ENCODE measurements at regions not wholly inside any gene's neighbourhood (a gene's known extent, or its start where the extent isn't known, plus 50 kb on each side); places are given as distances from the start of the nearest gene placed in this dataset.
"Not testable (repeated sequence)": the region's sequence is repeated elsewhere in the genome, so short reads cannot be mapped to it uniquely, and the experiment has no call there.

DNA sequence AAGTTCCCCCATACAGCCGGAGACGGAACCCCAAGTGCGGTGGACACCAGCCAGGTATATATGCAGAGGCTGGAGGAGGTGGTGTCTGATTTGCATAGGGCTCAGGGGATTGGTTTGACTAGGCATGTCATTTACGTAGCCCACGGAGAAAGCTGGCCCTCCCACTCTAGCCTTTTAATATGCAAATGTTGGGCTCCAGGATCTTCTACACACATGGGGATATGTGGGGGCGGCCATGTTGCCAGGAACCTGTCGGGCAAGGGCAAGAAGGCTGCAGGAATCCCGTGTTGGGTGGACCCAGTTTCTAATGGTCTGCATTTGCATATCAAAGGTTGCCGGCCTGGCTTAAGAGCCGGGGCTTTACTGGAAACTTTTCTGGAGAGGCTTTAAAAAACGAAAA, 57.4 kb downstream of the FTHL17 start:
- DNase-seq, result not testable (repeated sequence)

DNA sequence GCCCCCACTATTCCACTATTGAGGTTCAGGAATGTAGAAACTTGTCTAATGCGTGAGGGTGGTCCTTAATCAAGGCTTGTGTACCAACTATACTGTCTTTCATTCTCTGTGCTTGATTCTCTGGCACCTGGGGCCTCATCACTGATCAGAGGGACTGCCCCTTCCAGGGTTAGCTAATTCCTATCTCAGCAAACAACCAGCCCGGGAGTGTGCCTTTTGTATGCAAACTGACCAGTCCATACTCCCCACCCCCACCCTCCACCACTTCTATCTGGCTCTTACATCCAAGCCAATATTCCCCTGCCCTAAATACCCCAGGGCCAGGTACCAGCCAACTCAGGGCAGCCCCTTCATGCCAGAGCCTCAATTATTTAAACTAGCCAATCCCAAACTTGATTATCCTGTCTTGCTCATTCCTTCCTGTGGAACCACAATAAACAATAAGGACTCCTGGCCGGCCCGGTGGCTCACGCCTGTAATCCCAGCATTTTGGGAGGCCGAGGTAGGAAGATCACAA, 59.3 kb downstream of the FTHL17 start:
- no peak for DNase-seq

DNA sequence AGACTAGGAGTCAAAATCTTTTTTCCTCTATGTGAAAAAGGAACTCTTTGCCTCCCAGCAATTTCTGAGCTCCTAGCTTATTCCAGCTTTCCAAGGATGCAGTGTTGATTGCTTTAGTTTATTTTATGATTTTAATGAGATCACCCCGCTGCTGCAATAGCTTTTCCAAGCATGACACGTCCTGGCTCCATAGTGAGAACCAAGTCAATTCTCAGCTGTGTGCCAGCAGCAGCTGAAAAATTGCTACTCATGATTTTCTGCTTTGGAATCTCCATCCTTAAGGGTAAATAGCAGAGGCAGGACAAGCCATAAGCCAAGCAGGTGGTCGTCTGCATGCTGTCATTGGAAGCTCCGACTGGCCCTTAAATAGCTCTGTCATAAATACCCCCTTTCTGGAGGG, 64.5 kb downstream of the FTHL17 start:
- DNase-seq, result no peak

DNA sequence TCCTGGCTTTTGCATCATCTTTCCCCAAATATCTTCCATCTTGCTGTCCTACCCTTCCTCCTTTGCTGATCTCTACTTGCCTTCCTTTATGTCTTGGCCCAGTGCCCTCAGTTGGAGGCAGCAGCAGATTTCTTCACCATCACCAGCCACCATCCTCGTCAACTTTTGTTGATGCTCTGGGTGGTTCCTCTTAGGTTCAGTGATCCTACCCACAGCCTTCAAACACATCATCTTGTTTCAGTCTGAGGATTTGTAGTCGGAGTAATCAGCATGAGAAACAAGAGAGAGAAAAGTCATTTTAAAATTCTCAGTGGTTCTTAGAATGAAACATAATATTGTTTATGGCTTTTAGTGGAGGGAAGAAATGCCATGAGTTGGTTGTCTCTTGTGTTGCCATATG, 65.8 kb downstream of the FTHL17 start:
- no peak for DNase-seq

DNA sequence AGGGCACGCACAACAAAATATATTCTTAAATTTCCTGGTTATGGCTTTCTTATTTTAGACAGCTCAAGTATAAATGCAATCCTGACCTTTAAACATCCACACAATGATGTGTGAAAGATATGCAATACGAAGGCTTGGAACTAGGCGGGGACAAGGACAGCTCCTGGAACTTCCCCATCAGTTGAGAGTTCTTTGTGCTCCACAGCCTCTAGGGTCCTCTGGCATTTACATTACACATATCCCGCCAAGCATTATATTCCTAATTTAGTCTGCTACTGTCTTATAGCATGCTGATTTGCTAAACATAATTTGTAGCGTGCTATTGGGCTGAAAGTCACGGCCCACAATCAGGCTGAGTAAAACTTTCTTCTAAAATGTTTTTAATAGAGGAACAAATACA, 74.4 kb downstream of the FTHL17 start:
- no peak for DNase-seq

DNA sequence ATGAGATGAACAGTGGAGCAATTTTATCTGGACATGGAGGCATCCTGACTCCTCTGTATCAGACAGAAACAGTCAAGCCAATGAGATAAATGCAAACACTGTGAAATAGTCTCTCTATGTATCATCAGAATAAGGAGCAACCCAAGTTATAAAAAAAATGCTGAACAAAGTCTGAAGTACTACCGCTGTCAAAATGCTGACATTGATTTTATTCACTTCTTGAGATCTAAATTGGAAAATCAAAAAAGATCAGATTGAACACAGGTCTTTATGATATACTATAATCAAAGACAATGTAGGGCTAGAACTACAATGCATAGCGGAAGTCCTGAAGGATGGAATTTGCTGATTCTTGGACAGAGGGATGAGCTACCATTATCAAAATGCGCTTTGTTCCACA, 76.1 kb downstream of the FTHL17 start:
- no peak for DNase-seq

DNA sequence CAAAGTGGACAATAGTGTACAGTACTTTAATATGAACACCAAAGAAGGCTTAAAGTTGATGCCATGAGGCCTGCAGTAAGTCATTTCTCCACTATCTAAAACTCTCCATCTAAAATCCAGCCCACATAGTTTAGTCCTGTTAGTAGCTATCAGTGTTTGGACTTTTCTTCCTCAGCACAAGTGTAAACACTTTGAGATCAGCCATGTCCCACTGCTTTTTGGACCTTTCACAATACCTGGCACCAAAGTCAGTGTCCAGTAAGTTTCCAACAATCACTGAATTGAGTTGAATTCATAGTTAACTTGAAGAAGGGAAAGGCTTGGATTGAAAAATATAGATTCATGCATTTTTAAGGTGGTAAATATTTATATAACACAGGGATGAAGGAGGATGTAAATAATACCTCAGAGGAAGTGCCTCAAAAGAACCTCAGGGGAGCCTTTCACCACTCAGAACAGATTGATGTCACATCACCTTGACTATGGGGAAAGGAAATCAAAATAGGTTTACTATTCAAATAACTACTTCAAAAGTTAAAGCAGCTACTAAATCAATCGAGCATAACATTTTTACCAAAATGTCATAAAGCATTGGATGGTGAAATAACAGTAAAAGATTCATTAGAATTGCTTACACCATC, 76.7 kb downstream of the FTHL17 start:
- no peak for DNase-seq

DNA sequence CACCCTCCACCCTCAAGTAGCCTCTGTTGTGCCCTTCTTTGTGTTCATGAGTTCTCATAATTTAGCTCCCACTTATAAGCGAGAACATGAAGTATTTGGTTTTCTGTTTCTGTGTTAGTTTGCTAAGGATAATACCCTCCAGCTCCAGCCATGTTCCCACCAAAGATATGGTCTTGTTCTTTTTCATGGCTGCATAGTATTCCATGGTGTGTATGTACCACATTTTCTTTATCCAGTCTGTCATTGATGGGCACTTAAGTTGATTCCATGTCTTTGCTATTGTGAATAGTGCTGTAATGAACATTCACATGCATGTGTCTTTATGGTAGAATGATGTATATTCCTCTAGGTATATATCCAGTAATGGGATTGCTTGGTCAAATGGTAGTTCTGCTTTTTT, 77.8 kb downstream of the FTHL17 start:
- not testable (repeated sequence) for DNase-seq

DNA sequence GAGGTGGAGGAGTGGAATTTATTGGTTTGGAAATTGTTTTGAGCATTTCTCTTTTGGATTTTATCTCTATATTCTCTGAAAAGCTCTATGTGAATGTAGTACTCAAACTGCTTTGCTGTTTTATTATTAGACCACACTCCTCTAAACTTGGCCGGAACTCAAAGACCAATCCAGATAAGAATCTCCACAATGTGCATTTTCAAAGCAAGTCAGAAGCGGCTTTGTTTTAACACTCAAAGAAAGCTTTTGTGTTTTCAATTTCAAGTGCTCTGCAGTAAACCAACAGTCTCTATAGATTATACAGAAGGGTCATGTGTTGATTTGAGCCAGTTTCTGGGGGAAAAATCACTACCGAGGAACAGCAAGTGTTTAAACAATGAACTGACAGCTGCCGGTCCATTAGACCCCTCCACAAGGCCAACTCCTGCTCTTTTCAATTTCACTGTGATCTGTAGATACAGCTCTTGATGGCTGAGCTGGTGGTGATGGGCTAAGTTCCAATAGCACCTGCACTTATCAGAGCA, 79.4 kb downstream of the FTHL17 start:
- DNase-seq, result no peak

DNA sequence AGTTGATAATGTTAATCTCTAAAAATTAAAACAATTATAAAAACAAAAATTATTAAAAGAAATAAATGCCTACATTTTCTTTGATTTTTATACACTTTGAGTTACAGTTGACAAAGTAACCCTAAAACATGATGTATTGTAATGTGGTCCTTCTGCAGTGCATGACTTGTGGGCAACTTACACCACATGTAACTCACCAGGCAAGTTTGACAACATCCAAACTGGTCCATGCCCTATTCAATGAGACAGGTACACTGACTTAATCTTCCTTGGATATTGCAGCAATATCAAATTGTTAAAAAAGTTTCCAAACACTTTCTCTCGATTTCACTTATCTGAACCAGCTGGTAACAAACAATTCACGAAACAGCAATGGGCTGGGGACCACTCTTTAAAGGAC, 81.5 kb downstream of the FTHL17 start:
- DNase-seq, result no peak

DNA sequence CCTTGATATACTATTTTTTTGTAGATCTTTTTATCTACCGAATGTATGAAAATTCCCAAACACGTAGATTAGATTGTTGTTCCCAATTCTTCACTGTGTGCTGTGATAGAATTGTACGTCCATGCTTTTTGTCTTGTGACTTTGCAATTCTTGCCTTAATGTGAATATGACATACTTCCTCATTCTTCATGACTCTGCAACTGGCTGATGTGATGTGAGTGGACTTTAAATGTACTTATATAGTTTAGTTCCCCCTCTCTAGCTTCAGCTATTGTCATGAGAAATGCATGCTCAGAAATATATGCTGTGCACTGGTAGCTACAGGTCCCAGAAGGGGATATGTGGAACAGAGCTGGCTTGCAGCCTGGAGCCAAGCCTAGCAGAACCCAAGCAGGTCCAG, 89.4 kb downstream of the FTHL17 start:
- no peak for DNase-seq

DNA sequence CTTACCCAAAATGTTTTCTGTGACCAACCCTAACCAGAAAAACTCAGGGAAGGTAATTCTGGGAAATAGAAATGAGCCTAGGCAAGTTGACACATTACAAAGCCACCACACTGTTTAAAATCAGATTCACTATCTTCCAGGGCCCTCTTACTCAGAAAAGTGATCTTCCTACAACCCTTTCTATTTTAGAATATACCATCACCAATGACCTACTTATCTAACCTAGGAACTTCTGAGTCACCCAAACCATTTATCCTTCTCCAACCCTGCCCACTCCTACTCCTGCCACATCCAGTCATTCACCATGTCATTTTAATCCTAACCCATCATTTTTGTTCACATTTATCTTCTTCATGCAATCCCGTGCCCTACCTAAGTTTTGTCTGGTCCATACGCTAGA, 89.9 kb downstream of the FTHL17 start:
- no peak for DNase-seq

DNA sequence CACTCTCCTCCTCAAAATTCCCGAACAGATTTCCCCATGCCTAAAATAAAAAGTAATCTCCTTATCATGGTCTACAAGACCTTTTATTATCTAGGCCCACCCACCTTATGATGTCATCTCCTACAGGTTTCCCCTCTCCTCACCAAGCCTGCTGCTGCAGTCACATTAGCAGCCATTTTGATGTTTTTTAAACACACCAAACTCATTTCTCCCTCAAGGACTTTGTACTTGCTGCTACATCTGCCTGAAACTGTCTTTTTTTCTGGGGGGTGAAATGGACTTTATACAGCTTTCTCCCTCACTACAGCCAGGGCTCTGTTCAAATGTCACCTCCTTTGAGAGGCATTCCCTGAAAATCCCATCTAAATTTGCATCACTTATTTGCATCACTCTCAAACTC, 90.2 kb upstream of the TAB3 start:
- DNase-seq, result no peak

DNA sequence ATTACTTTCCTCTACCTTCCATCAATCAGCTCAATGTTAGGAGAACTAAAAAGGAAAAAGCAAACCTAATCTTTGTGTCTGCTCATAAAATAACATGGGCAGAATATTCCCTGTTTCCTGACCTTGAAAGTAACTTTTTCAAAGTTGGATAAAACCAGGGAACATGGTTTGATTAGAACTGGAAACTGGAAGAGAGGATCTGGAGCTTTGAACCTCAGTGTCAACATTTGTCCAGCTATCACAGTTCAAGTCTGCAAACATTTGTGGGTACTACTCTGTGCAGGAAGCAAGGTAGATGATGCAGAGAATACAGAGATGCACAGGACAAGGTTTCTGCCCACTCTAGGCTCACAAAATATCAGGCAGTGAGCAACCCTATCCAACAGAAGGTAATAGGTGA, 86.4 kb upstream of the TAB3 start:
- no peak for DNase-seq

DNA sequence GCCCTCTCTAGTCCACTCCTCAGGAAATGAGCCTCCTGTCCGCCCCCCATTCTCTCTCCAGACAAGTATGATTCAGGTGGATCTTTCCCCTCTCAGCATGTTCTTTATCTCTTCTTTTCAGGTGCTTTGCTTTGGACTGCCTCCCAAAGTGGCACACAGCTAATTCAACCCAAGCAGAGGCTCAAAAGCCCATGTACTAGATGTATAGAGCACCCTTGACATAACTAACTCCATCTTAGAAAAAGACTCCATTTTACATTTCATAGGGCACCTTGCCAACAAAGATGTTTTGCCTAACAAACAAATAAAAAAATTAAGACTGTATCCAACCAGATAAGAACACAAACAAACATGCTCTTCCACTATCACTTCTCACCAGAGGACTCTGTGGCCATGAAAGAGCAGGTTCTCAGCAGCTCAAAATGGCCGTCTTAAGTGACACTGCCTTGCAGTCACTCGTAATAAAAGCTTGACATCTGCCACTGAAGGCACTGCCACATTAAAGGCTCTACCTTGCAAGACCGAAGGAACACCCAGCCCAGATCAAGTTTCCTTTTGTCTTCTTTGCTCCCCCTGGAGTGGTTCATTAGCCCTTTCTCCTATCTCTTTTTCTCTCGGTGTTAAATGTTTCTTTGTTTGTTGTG, 84.9 kb upstream of the TAB3 start:
- no peak for DNase-seq

DNA sequence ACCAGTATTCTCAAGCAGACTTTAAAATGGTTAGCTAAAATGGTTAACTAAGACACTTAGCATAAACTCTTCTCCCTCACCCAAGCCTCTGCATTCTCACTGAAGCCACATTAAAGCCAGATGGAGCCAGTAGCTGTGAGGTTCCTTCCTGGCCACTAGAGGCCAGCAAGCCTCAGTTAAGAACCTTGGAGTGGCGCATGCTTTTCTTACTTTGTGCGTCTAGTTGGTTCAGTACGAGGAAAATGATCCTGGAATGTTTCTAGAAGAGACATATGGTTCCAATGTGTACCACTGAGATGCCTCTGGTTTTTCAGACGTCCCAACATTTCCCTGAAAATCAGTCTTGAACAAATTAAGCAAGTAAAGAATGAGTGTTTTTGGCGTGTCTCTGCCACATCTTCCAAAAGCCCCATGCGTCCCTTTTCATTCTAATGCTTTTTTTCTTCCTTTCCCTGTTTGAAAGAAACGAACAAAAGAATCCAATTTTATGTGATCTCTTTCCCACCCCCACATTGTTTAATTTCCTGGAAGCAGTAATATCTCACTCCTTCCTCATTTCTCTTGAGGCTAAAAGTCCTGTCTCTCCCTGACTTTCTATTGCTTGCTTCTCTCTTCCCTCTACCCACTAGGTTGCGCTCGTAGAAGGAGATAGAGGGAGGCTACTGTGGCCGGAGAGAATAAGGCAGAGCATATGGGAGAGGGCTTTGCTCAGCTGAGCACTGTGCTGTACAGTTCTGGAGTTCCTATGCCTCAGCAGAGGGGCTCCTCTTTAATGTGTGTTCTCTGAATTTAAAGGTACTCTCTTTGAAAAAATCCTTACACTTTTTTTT, 82.9 kb upstream of the TAB3 start:
- DNase-seq, result peak; percentile 21

DNA sequence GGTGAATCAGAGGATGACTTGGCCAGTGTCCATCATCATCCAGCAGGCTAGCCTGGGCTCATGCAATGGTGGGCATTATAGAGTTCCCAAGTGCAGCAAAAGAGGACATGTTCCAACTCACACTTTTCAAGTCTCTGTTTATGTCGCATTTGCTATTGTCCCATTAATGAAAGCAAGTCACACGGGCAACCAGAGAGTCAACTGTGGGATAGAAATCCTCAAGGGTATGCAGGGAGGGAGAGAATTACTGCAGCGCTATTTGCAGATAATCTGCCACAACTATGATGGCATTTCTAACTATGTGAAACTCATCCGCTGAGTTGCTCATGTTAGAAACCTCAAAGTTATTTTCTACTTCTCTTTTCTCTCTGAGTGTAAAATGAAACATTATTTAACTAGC, 78.5 kb upstream of the TAB3 start:
- DNase-seq, result no peak

DNA sequence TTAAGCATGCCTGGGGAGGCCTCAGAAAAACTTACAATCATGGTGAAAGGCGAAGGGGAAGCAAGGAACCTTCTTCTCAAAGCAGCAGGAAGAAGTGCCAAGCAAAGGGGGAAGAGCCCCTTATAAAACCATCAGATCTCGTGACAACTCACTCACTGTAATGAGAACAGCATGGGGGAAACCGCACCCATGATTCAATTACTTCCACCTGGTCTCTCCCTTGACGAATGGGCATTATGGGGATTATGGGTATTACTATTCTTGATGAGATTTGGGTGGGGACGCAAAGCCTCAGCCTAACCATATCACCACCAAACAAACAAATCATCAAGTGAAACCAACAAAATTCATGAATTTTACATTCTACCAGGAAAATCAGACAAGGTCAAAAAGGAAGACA, 76.7 kb upstream of the TAB3 start:
- no peak for DNase-seq

DNA sequence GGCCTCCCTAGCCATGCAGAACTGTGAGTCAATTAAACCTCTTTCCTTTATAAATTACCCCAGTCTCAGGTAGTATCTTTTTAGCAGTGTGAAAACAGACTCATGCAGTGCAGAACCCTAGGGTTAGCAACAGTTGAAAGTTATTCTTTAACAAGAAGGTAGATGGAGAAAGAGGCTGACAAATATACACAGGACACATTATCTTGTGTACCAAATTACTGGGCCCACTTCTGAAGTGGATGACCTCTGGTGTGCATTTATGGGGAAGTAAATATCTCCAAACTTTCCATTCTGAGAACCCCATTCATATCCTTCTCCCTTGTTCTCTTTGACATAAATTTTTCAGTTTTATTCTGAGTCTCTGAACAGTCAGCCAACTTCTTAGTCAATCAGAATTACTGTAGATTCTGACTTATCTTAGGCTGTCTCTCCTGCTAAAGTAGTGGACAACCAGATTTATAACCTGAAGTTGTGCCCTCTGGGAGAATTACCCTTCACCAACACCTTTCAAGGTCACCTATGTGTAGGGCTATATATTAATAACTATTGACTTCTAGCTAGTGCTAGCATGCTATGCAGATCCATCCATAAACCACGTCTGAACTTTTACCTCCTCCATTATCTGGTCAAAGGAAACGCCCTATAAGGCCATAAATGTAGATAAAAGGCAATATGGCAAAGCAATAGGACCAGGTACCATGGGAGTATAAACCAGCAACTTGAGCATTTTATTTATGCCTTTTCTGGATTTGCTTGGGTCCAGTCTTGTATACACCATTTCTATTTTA, 72.5 kb upstream of the TAB3 start:
- no peak for DNase-seq

DNA sequence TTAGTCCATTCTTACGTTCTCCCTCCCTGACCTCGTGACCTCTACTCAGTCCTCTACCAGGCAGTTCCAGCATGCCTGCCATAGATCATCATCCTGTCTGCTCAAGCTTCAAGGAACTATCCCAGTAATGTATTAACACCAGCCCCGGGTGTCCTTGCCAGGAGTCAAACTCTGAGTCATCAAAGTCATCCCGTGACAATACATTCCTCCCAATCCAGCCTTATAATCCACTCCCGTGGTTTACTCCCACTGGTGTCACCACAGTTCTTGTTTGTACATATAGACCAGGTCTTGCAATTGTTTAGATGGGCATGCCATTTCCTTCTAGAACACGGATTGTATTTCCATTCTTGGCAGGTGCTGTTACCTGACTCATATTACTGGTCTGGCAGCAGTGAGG, 68.7 kb upstream of the TAB3 start:
- no peak for DNase-seq

DNA sequence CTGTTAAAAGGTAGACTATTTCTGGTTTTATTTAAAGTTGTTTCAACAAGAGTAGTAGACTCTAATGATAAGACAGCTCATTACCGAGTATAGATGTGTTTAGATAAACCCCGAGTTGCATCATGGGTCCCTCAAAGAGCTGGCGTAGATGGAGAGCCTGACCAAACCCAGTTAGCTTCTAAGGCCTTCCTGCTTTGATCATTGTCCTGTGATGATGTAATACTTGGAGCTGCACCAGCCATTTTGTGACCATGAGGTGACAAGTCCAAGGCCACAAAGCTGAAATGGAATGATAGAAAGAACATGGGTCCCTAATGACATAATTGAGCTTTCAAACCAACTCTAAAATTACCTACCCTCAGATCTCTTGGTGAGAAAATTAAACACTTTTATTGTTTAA, 66.6 kb upstream of the TAB3 start:
- DNase-seq, result no peak

DNA sequence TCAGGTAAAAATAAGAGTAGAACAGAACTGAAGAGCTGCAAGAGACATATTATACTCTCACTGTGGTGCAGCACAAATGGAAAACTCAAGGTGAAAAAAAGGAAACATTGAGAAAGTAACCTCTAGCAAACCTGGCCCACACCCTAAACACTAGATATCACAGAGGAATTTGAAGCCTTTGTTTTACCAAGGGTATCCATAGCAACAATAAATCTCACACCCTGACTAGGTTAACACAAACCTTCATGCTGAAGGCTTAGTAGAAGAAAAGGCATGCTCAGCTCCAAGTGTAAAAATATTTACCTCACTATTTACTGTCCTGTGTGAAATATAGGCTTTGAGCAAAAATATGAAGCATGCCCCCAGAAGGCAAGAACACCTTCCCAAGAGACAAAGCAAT, 61.9 kb upstream of the TAB3 start:
- DNase-seq, result no peak

DNA sequence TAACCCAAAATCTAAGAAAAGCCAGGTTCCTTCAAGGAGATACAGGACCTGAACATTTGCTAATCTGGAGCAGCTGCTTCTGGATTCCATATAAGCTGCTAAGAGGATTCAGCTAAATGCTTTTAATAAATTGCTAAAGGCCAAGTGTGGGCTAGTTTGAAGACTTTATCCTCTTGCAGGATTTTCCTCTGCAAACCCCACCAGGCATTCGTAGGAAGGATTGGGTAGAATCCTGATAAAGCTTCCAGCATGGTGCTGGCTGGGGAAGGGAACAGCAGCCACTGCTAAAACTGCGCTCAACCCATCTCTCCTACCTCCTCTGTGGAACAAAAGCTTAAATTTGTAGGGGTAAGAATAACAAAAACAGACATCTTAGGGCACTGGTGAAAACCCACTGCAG, 61.3 kb upstream of the TAB3 start:
- DNase-seq, result no peak
